ENCODE measurements at regions not wholly inside any gene's neighbourhood (a gene's known extent, or its start where the extent isn't known, plus 50 kb on each side); places are given as distances from the start of the nearest gene placed in this dataset.

- no peaks in the 10 kb centered on the region for H3K36me3 Mint-ChIP-seq (ENCODE audit: low read depth, unreplicated experiment)
- no peak overlapping the region for H3K27ac Mint-ChIP-seq (ENCODE audit: unreplicated experiment)
- TF ChIP-seq CTCF (IDR thresholded peaks at IDR 0.05; ENCODE audit: unreplicated experiment) = no peak
- H3K4me1 Mint-ChIP-seq (ENCODE audit: unreplicated experiment) = no peaks in the 10 kb centered on the region
- H3K9me3 Mint-ChIP-seq (ENCODE audit: unreplicated experiment) = no peaks in the 10 kb centered on the region
- no peak overlapping the region for H3K4me3 Mint-ChIP-seq (ENCODE audit: unreplicated experiment)
- no peak for DNase-seq (ENCODE audit: low spot score)
- H3K27me3 Mint-ChIP-seq (ENCODE audit: unreplicated experiment) = peaks cover 9% of the 10 kb centered on the region
Observed at GRCh38 chr14:89029961-89030694, 205.7 kb downstream of the TTC8 start.

DNA sequence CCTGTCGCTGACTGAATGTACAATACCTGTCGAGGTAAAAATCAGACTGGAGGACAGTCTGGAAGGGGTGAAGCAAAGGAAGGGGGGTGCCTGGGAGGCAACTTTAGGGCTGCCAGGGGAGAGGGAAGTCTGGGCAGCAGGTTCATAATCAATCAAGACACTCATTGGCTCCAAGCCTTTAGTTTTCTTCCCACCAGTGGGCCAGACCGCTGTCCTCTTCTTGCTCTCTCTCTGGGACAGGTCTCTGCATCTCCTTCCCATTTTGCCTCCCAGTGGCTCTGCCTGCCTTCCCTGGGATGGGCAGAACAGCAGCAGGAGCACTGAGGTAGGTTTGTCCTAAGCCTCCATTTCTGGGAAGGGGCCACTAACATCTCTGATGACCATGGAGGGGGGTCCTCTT lies 206.5 kb downstream of the TTC8 start:
- no peak for DNase-seq (ENCODE audit: low spot score)
- Mint-ChIP-seq H3K9me3 (ENCODE audit: unreplicated experiment) (no peaks in the 10 kb centered on the region), H3K27ac (ENCODE audit: unreplicated experiment) (no peak overlapping the region), H3K27me3 (ENCODE audit: unreplicated experiment) (peaks cover 6% of the 10 kb centered on the region), H3K4me3 (ENCODE audit: unreplicated experiment) (no peak overlapping the region), H3K36me3 (ENCODE audit: low read depth, unreplicated experiment) (no peaks in the 10 kb centered on the region), H3K4me1 (ENCODE audit: unreplicated experiment) (no peaks in the 10 kb centered on the region)
- TF ChIP-seq CTCF (IDR thresholded peaks at IDR 0.05; ENCODE audit: unreplicated experiment) = no peak

GRCh38 chr14:89032086-89032649 lies 207.7 kb downstream of the TTC8 start:
- no peak for DNase-seq (ENCODE audit: low spot score)
- Mint-ChIP-seq H3K9me3 (ENCODE audit: unreplicated experiment) (no peaks in the 10 kb centered on the region), H3K4me3 (ENCODE audit: unreplicated experiment) (no peak overlapping the region), H3K36me3 (ENCODE audit: low read depth, unreplicated experiment) (no peaks in the 10 kb centered on the region), H3K4me1 (ENCODE audit: unreplicated experiment) (no peaks in the 10 kb centered on the region), H3K27me3 (ENCODE audit: unreplicated experiment) (peaks cover 6% of the 10 kb centered on the region), H3K27ac (ENCODE audit: unreplicated experiment) (no peak overlapping the region)
- TF ChIP-seq CTCF (IDR thresholded peaks at IDR 0.05; ENCODE audit: unreplicated experiment) = no peak

DNA sequence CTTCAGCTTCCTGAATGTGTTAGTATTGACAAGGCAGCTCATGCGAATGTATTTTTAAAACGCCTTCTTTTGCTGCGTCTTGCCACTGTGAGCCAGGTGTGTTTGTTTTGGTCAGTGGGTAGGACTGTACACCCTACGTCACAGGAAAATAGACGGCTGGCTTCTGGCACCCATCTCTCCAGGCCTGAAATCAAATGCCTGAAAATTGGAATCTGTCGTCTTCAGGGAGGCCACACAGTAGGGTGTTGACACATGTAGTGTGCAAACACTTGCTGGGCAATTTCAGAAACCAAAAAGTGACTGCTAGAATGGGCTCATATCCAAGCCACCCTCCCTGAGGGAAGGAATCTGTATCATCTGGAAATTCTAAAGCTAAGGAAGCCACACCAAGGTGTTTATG lies 209.3 kb downstream of the TTC8 start:
- Mint-ChIP-seq H3K36me3 (ENCODE audit: low read depth, unreplicated experiment) (no peaks in the 10 kb centered on the region), H3K4me3 (ENCODE audit: unreplicated experiment) (no peak overlapping the region), H3K27ac (ENCODE audit: unreplicated experiment) (no peak overlapping the region), H3K9me3 (ENCODE audit: unreplicated experiment) (no peaks in the 10 kb centered on the region), H3K27me3 (ENCODE audit: unreplicated experiment) (peaks cover 3% of the 10 kb centered on the region), H3K4me1 (ENCODE audit: unreplicated experiment) (no peaks in the 10 kb centered on the region)
- DNase-seq (ENCODE audit: low spot score) = no peak
- no peak for TF ChIP-seq CTCF (IDR thresholded peaks at IDR 0.05; ENCODE audit: unreplicated experiment)

DNA sequence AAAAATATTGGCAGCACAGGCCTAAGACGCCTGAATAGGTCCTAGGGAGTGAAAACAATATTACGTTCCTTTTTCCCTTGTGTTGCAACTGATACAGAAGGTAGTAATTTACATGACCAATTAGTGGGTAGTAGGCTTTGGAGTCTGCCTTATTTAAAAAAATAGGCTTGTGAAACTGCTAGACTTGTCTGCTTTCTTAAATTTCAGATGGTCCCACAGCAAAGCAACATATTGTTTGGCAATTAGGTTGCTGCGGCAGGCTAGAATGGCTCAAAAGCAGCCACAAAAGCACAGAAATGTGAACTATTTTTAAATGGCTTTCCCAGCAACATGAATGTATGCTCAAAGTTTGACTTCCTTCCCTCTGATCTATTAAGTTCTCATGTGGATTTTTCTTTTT lies 211.9 kb downstream of the TTC8 start:
- Mint-ChIP-seq H3K27me3 (ENCODE audit: unreplicated experiment) (peaks cover 2% of the 10 kb centered on the region), H3K4me1 (ENCODE audit: unreplicated experiment) (peaks cover 4% of the 10 kb centered on the region), H3K4me3 (ENCODE audit: unreplicated experiment) (no peak overlapping the region), H3K27ac (ENCODE audit: unreplicated experiment) (no peak overlapping the region), H3K36me3 (ENCODE audit: low read depth, unreplicated experiment) (no peaks in the 10 kb centered on the region), H3K9me3 (ENCODE audit: unreplicated experiment) (no peaks in the 10 kb centered on the region)
- no peak for DNase-seq (ENCODE audit: low spot score)
- TF ChIP-seq CTCF (IDR thresholded peaks at IDR 0.05; ENCODE audit: unreplicated experiment) = no peak

Measured in endothelial cell (in vitro differentiated cells).